ENCODE measurements at regions not wholly inside any gene's neighbourhood (a gene's known extent, or its start where the extent isn't known, plus 50 kb on each side); places are given as distances from the start of the nearest gene placed in this dataset.
A peak's percentile ranks its signal among the peaks of the same experiment; 100 is the strongest.

GRCh38 chr3:84547971-84548970 is 410.5 kb upstream of the CADM2 start:
- intact Hi-C loops (cut with DNase I) = no loop called here
- H3K36me3 ChIP-seq = no peaks in the 10 kb centered on the region
- DNase-seq = no peak
- H3K27me3 ChIP-seq (ENCODE audit: low read depth) = no peaks in the 10 kb centered on the region
- ATAC-seq = peak; percentile 84 to 90
- H3K9me3 ChIP-seq = no peaks in the 10 kb centered on the region
- H3K27ac ChIP-seq = no peak overlapping the region
- TF ChIP-seq CTCF (IDR thresholded peaks at IDR 0.05) = peak; percentile 52
- no peak overlapping the region for H3K4me3 ChIP-seq
- H3K4me1 ChIP-seq = no peaks in the 10 kb centered on the region

DNA sequence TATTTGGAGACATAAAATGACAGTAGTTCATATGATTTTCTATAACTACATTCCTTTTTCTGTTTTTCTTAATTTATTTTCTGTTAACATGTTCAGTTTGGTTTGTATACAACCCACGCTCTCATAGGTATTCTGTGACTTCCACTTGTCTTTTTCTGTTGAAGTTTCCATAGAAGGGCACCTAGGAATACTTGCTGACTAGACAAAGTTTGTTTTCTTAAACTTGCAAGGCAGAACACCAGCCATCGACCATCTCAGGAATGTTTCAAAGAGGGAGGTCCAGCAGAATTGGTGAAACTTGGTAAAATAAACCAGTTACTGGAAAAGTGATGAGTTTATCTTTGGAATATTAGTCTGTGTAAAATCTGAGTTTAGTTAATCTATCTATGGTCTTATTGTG is 403.2 kb upstream of the CADM2 start:
- DNase-seq (no peak), ATAC-seq (no peak)
- intact Hi-C loops (cut with DNase I) = no loop called here
- Histone ChIP-seq H3K4me3 (no peak overlapping the region), H3K27me3 (ENCODE audit: low read depth) (no peaks in the 10 kb centered on the region), H3K9me3 (no peaks in the 10 kb centered on the region), H3K27ac (no peak overlapping the region), H3K36me3 (no peaks in the 10 kb centered on the region), H3K4me1 (no peaks in the 10 kb centered on the region)
- TF ChIP-seq CTCF (IDR thresholded peaks at IDR 0.05) = no peak

- DNase-seq (no peak), ATAC-seq (no peak)
- Histone ChIP-seq H3K9me3 (no peaks in the 10 kb centered on the region), H3K27me3 (ENCODE audit: low read depth) (no peaks in the 10 kb centered on the region), H3K4me1 (no peaks in the 10 kb centered on the region), H3K36me3 (no peaks in the 10 kb centered on the region), H3K27ac (no peak overlapping the region), H3K4me3 (no peak overlapping the region)
- TF ChIP-seq CTCF (IDR thresholded peaks at IDR 0.05) = no peak
- intact Hi-C loops (cut with DNase I) = no loop called here
These were observed 392.5 kb upstream of the CADM2 start for GRCh38 chr3:84566256-84566655.

GRCh38 chr3:84567796-84568195 is 391.0 kb upstream of the CADM2 start:
- no peaks in the 10 kb centered on the region for H3K36me3 ChIP-seq
- H3K4me1 ChIP-seq = no peaks in the 10 kb centered on the region
- H3K9me3 ChIP-seq = no peaks in the 10 kb centered on the region
- no peak for DNase-seq
- H3K27me3 ChIP-seq (ENCODE audit: low read depth) = no peaks in the 10 kb centered on the region
- intact Hi-C loops (cut with DNase I) = no loop called here
- TF ChIP-seq CTCF (IDR thresholded peaks at IDR 0.05) = no peak
- no peak overlapping the region for H3K4me3 ChIP-seq
- H3K27ac ChIP-seq = no peak overlapping the region
- no peak for ATAC-seq

GRCh38 chr3:84573962-84574361 is 384.8 kb upstream of the CADM2 start:
- intact Hi-C loops (cut with DNase I) = no loop called here
- no peak for TF ChIP-seq CTCF (IDR thresholded peaks at IDR 0.05)
- no peak overlapping the region for H3K27ac ChIP-seq
- no peaks in the 10 kb centered on the region for H3K36me3 ChIP-seq
- no peaks in the 10 kb centered on the region for H3K4me1 ChIP-seq
- ATAC-seq (no peak), DNase-seq (no peak)
- H3K4me3 ChIP-seq = no peak overlapping the region
- no peaks in the 10 kb centered on the region for H3K27me3 ChIP-seq (ENCODE audit: low read depth)
- peaks cover 12% of the 10 kb centered on the region for H3K9me3 ChIP-seq
